ENCODE measurements at regions not wholly inside any gene's neighbourhood (a gene's known extent, or its start where the extent isn't known, plus 50 kb on each side); places are given as distances from the start of the nearest gene placed in this dataset.

GRCh38 chr3:190209533-190209932 is 88.8 kb upstream of the P3H2 start:
- no peak for TF ChIP-seq CTCF (IDR thresholded peaks at IDR 0.05)
- no peak for TF ChIP-seq POLR2A (IDR thresholded peaks at IDR 0.05)
